ENCODE measurements at regions not wholly inside any gene's neighbourhood (a gene's known extent, or its start where the extent isn't known, plus 50 kb on each side); places are given as distances from the start of the nearest gene placed in this dataset.

DNA sequence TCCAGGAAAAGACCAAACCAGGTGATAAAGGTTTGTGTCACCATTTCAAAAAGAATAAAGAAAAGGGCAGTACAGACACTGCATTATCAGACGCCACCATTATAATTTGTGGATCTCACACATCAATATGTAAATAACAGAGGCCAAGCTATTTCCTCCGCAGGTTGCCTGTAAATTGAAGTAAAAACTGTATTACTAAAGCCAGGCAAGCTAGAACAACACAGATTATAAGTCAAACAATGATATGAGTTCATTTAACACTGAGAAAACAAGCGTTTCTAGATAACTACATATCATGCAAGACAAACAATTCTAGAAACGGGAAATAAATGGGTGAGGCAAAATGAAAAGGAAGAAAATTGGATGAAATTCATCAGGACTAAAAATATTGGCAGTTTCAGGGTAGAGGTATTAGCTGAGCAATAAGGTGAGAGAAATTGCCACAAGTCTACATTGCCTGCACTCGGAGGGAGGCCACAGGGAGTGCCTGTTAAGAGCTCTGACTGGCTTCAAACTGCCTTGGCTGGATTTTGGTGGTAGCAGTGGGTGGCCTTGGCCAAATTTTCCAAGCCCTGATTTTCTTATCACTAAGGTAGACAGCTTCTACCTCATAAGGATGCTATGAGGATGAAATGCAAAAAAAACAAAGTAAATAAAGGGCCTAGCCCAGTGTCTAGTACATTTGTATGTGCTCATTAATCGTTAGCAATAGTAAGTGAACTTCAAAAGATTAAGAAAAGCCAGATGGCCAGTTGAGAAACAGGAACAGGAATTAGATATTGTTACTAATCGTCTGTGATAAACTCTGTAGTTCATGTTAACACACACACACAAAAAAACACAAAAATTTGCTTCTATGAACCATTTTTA is 240.0 kb upstream of the NFE2L3 start:
- no peak for TF ChIP-seq SPI1 (IDR thresholded peaks at IDR 0.05; ENCODE audit: borderline replicate concordance, low read depth)
- TF ChIP-seq, protein P1, sequence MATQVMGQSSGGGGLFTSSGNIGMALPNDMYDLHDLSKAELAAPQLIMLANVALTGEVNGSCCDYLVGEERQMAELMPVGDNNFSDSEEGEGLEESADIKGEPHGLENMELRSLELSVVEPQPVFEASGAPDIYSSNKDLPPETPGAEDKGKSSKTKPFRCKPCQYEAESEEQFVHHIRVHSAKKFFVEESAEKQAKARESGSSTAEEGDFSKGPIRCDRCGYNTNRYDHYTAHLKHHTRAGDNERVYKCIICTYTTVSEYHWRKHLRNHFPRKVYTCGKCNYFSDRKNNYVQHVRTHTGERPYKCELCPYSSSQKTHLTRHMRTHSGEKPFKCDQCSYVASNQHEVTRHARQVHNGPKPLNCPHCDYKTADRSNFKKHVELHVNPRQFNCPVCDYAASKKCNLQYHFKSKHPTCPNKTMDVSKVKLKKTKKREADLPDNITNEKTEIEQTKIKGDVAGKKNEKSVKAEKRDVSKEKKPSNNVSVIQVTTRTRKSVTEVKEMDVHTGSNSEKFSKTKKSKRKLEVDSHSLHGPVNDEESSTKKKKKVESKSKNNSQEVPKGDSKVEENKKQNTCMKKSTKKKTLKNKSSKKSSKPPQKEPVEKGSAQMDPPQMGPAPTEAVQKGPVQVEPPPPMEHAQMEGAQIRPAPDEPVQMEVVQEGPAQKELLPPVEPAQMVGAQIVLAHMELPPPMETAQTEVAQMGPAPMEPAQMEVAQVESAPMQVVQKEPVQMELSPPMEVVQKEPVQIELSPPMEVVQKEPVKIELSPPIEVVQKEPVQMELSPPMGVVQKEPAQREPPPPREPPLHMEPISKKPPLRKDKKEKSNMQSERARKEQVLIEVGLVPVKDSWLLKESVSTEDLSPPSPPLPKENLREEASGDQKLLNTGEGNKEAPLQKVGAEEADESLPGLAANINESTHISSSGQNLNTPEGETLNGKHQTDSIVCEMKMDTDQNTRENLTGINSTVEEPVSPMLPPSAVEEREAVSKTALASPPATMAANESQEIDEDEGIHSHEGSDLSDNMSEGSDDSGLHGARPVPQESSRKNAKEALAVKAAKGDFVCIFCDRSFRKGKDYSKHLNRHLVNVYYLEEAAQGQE (IDR thresholded peaks at IDR 0.05; ENCODE audit: insufficient replicate concordance, low read depth), result no peak
- TF ChIP-seq, protein P2, sequence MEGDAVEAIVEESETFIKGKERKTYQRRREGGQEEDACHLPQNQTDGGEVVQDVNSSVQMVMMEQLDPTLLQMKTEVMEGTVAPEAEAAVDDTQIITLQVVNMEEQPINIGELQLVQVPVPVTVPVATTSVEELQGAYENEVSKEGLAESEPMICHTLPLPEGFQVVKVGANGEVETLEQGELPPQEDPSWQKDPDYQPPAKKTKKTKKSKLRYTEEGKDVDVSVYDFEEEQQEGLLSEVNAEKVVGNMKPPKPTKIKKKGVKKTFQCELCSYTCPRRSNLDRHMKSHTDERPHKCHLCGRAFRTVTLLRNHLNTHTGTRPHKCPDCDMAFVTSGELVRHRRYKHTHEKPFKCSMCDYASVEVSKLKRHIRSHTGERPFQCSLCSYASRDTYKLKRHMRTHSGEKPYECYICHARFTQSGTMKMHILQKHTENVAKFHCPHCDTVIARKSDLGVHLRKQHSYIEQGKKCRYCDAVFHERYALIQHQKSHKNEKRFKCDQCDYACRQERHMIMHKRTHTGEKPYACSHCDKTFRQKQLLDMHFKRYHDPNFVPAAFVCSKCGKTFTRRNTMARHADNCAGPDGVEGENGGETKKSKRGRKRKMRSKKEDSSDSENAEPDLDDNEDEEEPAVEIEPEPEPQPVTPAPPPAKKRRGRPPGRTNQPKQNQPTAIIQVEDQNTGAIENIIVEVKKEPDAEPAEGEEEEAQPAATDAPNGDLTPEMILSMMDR (IDR thresholded peaks at IDR 0.05; ENCODE audit: insufficient read depth, low read length), result no peak
- TF ChIP-seq GABPA (IDR thresholded peaks at IDR 0.05; ENCODE audit: low read depth), result no peak
- no peak for TF ChIP-seq POLR2AphosphoS5 (IDR thresholded peaks at IDR 0.05; ENCODE audit: low read depth)
- Histone ChIP-seq H3K27me3 (ENCODE audit: insufficient read depth, poor library complexity, severe bottlenecking) (no peaks in the 10 kb centered on the region), H3K4me3 (replicated peaks; ENCODE audit: insufficient read depth, low read length) (no peak overlapping the region), H3K27ac (replicated peaks) (no peak overlapping the region)
- DNase-seq (ENCODE audit: low read depth in 1 of 2, low spot score in 1 of 2), result no peak

DNA sequence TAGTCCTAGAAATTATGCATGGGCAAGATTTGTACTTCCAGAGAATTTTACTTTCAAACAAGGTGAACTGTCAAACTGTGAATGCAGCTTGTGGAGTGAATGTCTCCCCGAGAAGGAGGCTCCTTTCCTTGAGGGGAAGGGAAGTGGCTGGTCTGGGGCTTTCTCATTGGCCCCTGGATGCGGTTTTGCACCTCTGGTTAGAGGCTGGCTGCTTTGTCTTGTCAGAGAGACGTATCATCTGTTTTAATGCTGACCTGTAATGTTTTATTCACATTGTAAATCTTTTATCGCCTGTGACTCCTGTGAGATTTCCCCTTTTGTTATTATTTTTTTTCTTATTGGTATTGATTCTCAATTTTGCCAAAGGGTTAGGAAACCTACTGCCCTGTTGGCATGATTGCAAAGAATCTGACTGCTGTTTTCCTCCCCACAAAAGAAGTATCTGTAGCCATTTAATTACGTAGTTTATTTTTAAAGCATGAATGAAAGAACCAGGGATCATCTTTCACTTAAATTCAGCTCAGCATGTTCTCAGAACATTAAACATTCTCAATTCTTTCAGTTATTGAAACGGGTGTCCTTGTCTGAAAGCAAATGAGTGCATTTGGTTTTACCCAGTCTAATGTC is 238.3 kb upstream of the NFE2L3 start:
- DNase-seq (ENCODE audit: low read depth in 1 of 2, low spot score in 1 of 2), result no peak
- TF ChIP-seq, protein P2 (IDR thresholded peaks at IDR 0.05; ENCODE audit: insufficient read depth, low read length), result no peak
- TF ChIP-seq, protein P1 (IDR thresholded peaks at IDR 0.05; ENCODE audit: insufficient replicate concordance, low read depth), result no peak
- no peak for TF ChIP-seq POLR2AphosphoS5 (IDR thresholded peaks at IDR 0.05; ENCODE audit: low read depth)
- no peak for TF ChIP-seq GABPA (IDR thresholded peaks at IDR 0.05; ENCODE audit: low read depth)
- TF ChIP-seq SPI1 (IDR thresholded peaks at IDR 0.05; ENCODE audit: borderline replicate concordance, low read depth), result no peak; the same call in 1 of the 2 replicates
- Histone ChIP-seq H3K4me3 (replicated peaks; ENCODE audit: insufficient read depth, low read length) (no peak overlapping the region), H3K27me3 (ENCODE audit: insufficient read depth, poor library complexity, severe bottlenecking) (no peaks in the 10 kb centered on the region), H3K27ac (replicated peaks) (no peak overlapping the region)

DNA sequence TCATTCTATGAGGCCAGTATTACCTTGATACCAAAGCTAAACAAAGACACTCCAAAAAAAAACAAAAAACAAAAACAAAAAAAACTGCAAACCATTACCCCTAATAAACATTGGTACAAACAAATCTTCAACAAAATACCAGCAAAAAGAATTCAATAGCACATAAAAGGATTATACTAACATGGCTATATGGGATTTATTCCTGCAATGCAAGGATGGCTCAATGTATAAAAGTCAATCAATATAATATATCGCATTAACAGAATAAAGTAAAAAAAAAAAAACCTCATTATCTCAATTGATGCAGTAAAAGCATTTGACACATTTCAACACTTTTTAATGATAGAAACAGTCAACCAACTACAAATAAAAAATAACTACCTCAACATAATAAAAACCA is 233.3 kb upstream of the NFE2L3 start:
- TF ChIP-seq GABPA (IDR thresholded peaks at IDR 0.05; ENCODE audit: low read depth) (no peak), SPI1 (IDR thresholded peaks at IDR 0.05; ENCODE audit: borderline replicate concordance, low read depth) (no peak), POLR2AphosphoS5 (IDR thresholded peaks at IDR 0.05; ENCODE audit: low read depth) (no peak)
- TF ChIP-seq, protein P1 (IDR thresholded peaks at IDR 0.05; ENCODE audit: insufficient replicate concordance, low read depth), result no peak
- TF ChIP-seq, protein P2 (IDR thresholded peaks at IDR 0.05; ENCODE audit: insufficient read depth, low read length), result no peak
- DNase-seq (ENCODE audit: low read depth in 1 of 2, low spot score in 1 of 2), result no peak
- H3K27ac ChIP-seq (replicated peaks), result no peak overlapping the region
- H3K4me3 ChIP-seq (replicated peaks; ENCODE audit: insufficient read depth, low read length), result no peak overlapping the region
- H3K27me3 ChIP-seq (ENCODE audit: insufficient read depth, poor library complexity, severe bottlenecking), result no peaks in the 10 kb centered on the region

Measured in HL-60 (cell line).